Mammary epithelial cell (primary cell): ENCODE measurements at regions not wholly inside any gene's neighbourhood (a gene's known extent, or its start where the extent isn't known, plus 50 kb on each side); places are given as distances from the start of the nearest gene placed in this dataset.

Experiments
- EZH2 ChIP-seq: IDR thresholded peaks from 2 replicates; pipeline ENCODE4 v1.6.1; 2012; ENCODE audit warnings: low read length, inconsistent platforms, borderline replicate concordance
- TF ChIP-seq, protein P1 (sequence below), 2 donors: IDR thresholded peaks in 1 of 2; conservative IDR thresholded peaks in 1 of 2; 2 replicates each; pipeline ENCODE4 v1.5.1; 2011 to 2012; ENCODE audit warnings: inconsistent platforms in 2 of 2, low read length in 2 of 2, mild to moderate bottlenecking in 2 of 2, control low read depth in 1 of 2, low read depth in 1 of 2; ENCODE audit not compliant: insufficient read depth in 1 of 2; ENCODE audit errors: extremely low read depth in 1 of 2

DNA sequence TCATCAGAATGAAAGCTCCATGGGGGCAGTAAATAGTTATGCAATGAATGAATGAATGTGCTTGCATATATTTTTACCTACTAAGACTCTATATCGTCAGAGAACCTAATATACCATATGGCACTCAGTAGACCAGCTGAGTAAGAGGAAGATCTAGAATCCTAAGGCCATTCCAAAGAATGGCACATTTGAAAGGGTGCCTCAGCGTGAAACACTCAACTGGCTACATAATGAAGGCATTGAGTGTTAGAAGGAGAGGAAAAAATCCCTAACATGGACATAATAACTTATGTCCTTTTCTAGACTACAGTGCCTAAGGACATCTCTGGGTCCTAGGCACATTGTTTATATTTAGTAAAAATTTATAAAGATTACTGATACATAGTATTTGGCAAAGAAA is 61.7 kb upstream of the ARID2 start:
- no peak for TF ChIP-seq EZH2
- TF ChIP-seq, protein P1, sequence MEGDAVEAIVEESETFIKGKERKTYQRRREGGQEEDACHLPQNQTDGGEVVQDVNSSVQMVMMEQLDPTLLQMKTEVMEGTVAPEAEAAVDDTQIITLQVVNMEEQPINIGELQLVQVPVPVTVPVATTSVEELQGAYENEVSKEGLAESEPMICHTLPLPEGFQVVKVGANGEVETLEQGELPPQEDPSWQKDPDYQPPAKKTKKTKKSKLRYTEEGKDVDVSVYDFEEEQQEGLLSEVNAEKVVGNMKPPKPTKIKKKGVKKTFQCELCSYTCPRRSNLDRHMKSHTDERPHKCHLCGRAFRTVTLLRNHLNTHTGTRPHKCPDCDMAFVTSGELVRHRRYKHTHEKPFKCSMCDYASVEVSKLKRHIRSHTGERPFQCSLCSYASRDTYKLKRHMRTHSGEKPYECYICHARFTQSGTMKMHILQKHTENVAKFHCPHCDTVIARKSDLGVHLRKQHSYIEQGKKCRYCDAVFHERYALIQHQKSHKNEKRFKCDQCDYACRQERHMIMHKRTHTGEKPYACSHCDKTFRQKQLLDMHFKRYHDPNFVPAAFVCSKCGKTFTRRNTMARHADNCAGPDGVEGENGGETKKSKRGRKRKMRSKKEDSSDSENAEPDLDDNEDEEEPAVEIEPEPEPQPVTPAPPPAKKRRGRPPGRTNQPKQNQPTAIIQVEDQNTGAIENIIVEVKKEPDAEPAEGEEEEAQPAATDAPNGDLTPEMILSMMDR (conservative IDR thresholded peaks at IDR 0.05 in 1 of 2, IDR thresholded peaks at IDR 0.05 in 1 of 2; ENCODE audit: extremely low read depth in 1 of 2, insufficient read depth in 1 of 2, low read depth in 1 of 2, low read length in 2 of 2) = no peak
